Fibroblast of mammary gland (primary cell): ENCODE measurements at regions not wholly inside any gene's neighbourhood (a gene's known extent, or its start where the extent isn't known, plus 50 kb on each side); places are given as distances from the start of the nearest gene placed in this dataset.
"Not testable (repeated sequence)": the region's sequence is repeated elsewhere in the genome, so short reads cannot be mapped to it uniquely, and the experiment has no call there.

Source experiments
- DNase-seq: peaks from one replicate; pipeline ENCODE4 v3.0.0-alpha.2; 2010; ENCODE audit warnings: low read depth
- H3K4me3 ChIP-seq: 2 replicates; pipeline ENCODE4 v1.5.1; 2011; ENCODE audit warnings: low read depth, mild to moderate bottlenecking, low read length, moderate library complexity; ENCODE audit not compliant: control insufficient read depth
- CTCF ChIP-seq: conservative IDR thresholded peaks from 2 replicates; pipeline ENCODE4 v1.5.1; 2011; ENCODE audit warnings: low read depth, low read length, inconsistent platforms; ENCODE audit not compliant: control insufficient read depth, insufficient read depth

- DNase-seq, result no peak
- no peak overlapping the region for H3K4me3 ChIP-seq
- TF ChIP-seq CTCF, result no peak
Observed at GRCh38 chr12:63003223-63003819, 68.4 kb upstream of the PPM1H start.

GRCh38 chr12:63002059-63002458 is 67.1 kb upstream of the PPM1H start:
- not testable (repeated sequence) for DNase-seq, H3K4me3 ChIP-seq

GRCh38 chr12:62998454-62998853 is 63.5 kb upstream of the PPM1H start:
- H3K4me3 ChIP-seq, result no peak overlapping the region
- TF ChIP-seq CTCF, result no peak
- no peak for DNase-seq

GRCh38 chr12:62995097-62995496 is 60.1 kb upstream of the PPM1H start:
- no peak for DNase-seq
- no peak for TF ChIP-seq CTCF
- H3K4me3 ChIP-seq, result no peak overlapping the region

GRCh38 chr12:62986844-62987243 is 51.9 kb upstream of the PPM1H start:
- H3K4me3 ChIP-seq, result no peak overlapping the region
- no peak for TF ChIP-seq CTCF
- no peak for DNase-seq
